Endothelial cell of umbilical vein (primary cell): ENCODE measurements at regions not wholly inside any gene's neighbourhood (a gene's known extent, or its start where the extent isn't known, plus 50 kb on each side); places are given as distances from the start of the nearest gene placed in this dataset.

Experiments used
- BruUV-seq: library from RNA; stranded (reverse); fragments of 400-500 nt; replicated peaks from 2 replicates; lab custom pipeline; 2021; lab: Mats Ljungman, UMichigan
- CTCF ChIA-PET: fragments of 300-600, 350-600 bp; sonication (Branson Sonifier 250); formaldehyde crosslinking; loops from one replicate; lab custom pipeline; 2021; ENCODE audit warnings: antibody characterized with exemption, inconsistent platforms; lab: Charles Lee
- POLR2A ChIA-PET: fragments of 300-600, 350-600 bp; sonication (Branson Sonifier 250); formaldehyde crosslinking; loops from one replicate; lab custom pipeline; 2021; ENCODE audit warnings: antibody characterized with exemption, inconsistent platforms; lab: Charles Lee
- DNase-seq: peaks from one replicate; pipeline ENCODE4 v3.0.0-alpha.2; 2011; ENCODE audit warnings: low read depth, low spot score
- FAIRE-seq: peaks from 2 replicates; lab custom pipeline; 2011; peaks lifted over from hg19 to GRCh38; lab: Jason Lieb, UNC
- H2AFZ ChIP-seq: 2 replicates; pipeline ENCODE4 v1.6.0; 2012; ENCODE audit warnings: low read depth, low read length, control low read depth, inconsistent platforms
- H3K27ac ChIP-seq: 2 replicates; pipeline ENCODE4 v1.5.1; 2011; ENCODE audit warnings: low read depth, mild to moderate bottlenecking, control low read depth, low read length, moderate library complexity; ENCODE audit not compliant: insufficient read depth
- H3K27me3 ChIP-seq, 2 experiments: 2 replicates each; pipeline versions ENCODE4 v1.6.0 to v1.6.1; 2011; ENCODE audit warnings: low read length in 2 of 2, mixed read lengths in 1 of 2; ENCODE audit not compliant: control insufficient read depth in 2 of 2, insufficient read depth in 2 of 2
- H3K36me3 ChIP-seq, 2 experiments: 2 replicates in 1 of 2; 3 replicates in 1 of 2; pipeline ENCODE4 v1.5.1; 2011; ENCODE audit warnings: low read length in 2 of 2, mild to moderate bottlenecking in 1 of 2, moderate library complexity in 1 of 2; ENCODE audit not compliant: control insufficient read depth in 2 of 2, insufficient read depth in 2 of 2; ENCODE audit errors: extremely low read depth in 1 of 2
- H3K4me1 ChIP-seq: 3 replicates; pipeline ENCODE4 v1.5.1; 2011; ENCODE audit warnings: mild to moderate bottlenecking, low read length; ENCODE audit not compliant: control insufficient read depth, insufficient read depth; ENCODE audit errors: extremely low read depth
- H3K4me2 ChIP-seq: 2 replicates; pipeline ENCODE4 v1.6.1; 2011; ENCODE audit warnings: low read length, control low read depth, mixed read lengths; ENCODE audit not compliant: insufficient read depth
- H3K4me3 ChIP-seq, 3 experiments: fragments of 200-600 bp in 1 of 3; sonication (generic), shearing (Covaris generic) in 1 of 3; replicated peaks in 1 of 3; 2 replicates each; pipeline ENCODE4 v1.5.1; 2011 to 2016; ENCODE audit warnings: control low read depth in 3 of 3, low read length in 3 of 3, mild to moderate bottlenecking in 2 of 3, inconsistent platforms in 1 of 3, low read depth in 1 of 3, moderate library complexity in 1 of 3; ENCODE audit not compliant: insufficient read depth in 1 of 3
- H3K79me2 ChIP-seq: 2 replicates; pipeline ENCODE4 v1.6.0; 2012; ENCODE audit warnings: low read length, inconsistent platforms; ENCODE audit not compliant: control insufficient read depth, insufficient read depth
- H3K9ac ChIP-seq: replicated peaks from 2 replicates; pipeline ENCODE3; 2011; ENCODE audit warnings: low read length, control low read depth; ENCODE audit not compliant: insufficient read depth; ENCODE audit errors: extremely low read depth
- H3K9me1 ChIP-seq: replicated peaks from 3 replicates; pipeline ENCODE4 v1.6.0; 2011; ENCODE audit warnings: mild to moderate bottlenecking, low read length; ENCODE audit not compliant: control insufficient read depth, insufficient read depth; ENCODE audit errors: extremely low read depth
- H3K9me3 ChIP-seq: replicated peaks from 2 replicates; pipeline ENCODE4 v1.5.1; 2012; ENCODE audit warnings: low read length, inconsistent platforms; ENCODE audit not compliant: control insufficient read depth, insufficient read depth
- H4K20me1 ChIP-seq: replicated peaks from 2 replicates; pipeline ENCODE3; 2011; ENCODE audit warnings: mild to moderate bottlenecking, low read length; ENCODE audit not compliant: control insufficient read depth, insufficient read depth; ENCODE audit errors: extremely low read depth
- CTCF ChIP-seq, 2 donors: IDR thresholded peaks; 1 replicate in 1 of 2; 2 replicates in 1 of 2; pipeline ENCODE4 v1.5.1; 2011; ENCODE audit warnings: low read length in 2 of 2, mild to moderate bottlenecking in 2 of 2, moderate library complexity in 2 of 2, control low read depth in 1 of 2, inconsistent platforms in 1 of 2, low read depth in 1 of 2; ENCODE audit not compliant: insufficient read depth in 1 of 2; ENCODE audit errors: extremely low read depth in 1 of 2
- EZH2 ChIP-seq: IDR thresholded peaks from 2 replicates; pipeline ENCODE4 v1.6.1; 2012; ENCODE audit warnings: borderline replicate concordance, low read depth, mild to moderate bottlenecking, moderate library complexity, low read length, inconsistent platforms; ENCODE audit not compliant: severe bottlenecking
- FOS ChIP-seq: IDR thresholded peaks from 2 replicates; pipeline ENCODE4 v1.6.1; 2011; ENCODE audit warnings: mild to moderate bottlenecking, low read length, moderate library complexity, borderline replicate concordance; ENCODE audit not compliant: insufficient read depth
- GATA2 ChIP-seq: IDR thresholded peaks from 2 replicates; pipeline ENCODE4 v1.7.0; 2011; ENCODE audit warnings: low read depth, mild to moderate bottlenecking, moderate library complexity, mixed read lengths, low read length; ENCODE audit not compliant: insufficient read length, insufficient read depth
- JUN ChIP-seq: IDR thresholded peaks from 2 replicates; pipeline ENCODE4 v1.6.1; 2011; ENCODE audit warnings: borderline replicate concordance, low read depth; ENCODE audit not compliant: insufficient read length, insufficient read depth
- MAX ChIP-seq: IDR thresholded peaks from 2 replicates; pipeline ENCODE4 v1.6.1; 2011; ENCODE audit not compliant: insufficient read depth, insufficient read length
- MYC ChIP-seq: IDR thresholded peaks from one replicate; pipeline ENCODE4 v1.6.1; 2011; ENCODE audit warnings: mild to moderate bottlenecking, low read depth, low read length
- POLR2A ChIP-seq: IDR thresholded peaks from 2 replicates; pipeline ENCODE4 v1.6.1; 2012; ENCODE audit warnings: low read depth, mild to moderate bottlenecking, control low read depth, low read length
- POLR2AphosphoS5 ChIP-seq: IDR thresholded peaks from 2 replicates; pipeline ENCODE4 v1.6.1; 2012; ENCODE audit warnings: low read depth, mild to moderate bottlenecking, control low read depth, low read length, moderate library complexity; ENCODE audit not compliant: insufficient read depth
- dilution Hi-C: fragments of 300-500 bp; cut with MboI; formaldehyde crosslinking; loops from one replicate; pipeline ENCODE4 v1.15.0; 2019; ENCODE audit warnings: low sequenced_read_pairs; ENCODE audit not compliant: extremely low pct_ligation_motif_present
- intact Hi-C: fragments of 100-400 bp; cut with micrococcal nuclease; formaldehyde crosslinking; loops from one replicate; pipeline ENCODE4 v1.10.0; 2022

DNA sequence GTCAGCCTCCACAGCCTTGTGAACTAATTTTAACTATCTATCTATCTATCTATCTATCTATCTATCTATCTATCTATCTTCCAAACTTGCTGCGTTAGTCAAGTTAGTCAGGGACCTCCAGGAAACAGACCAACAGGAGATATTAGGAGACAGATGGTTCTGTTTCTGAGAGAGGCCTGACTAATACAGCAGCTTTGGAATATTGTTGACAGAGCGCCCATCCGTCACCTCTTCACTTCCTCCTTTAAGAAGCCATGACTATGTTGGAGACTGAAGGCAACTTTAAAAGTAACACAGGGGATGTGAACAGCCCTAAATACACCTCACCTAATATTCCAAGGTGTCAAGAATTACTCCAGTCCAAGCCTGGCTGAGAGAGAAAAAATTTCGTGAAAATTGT, 280.9 kb upstream of the IGFBP3 start:
- no peak for TF ChIP-seq GATA2
- TF ChIP-seq CTCF (IDR thresholded peaks at IDR 0.05; ENCODE audit: extremely low read depth in 1 of 2, insufficient read depth in 1 of 2, low read depth in 1 of 2, low read length in 2 of 2), result no peak
- TF ChIP-seq EZH2, result no peak
- TF ChIP-seq POLR2A, result no peak
- TF ChIP-seq FOS, result no peak
- no peak for TF ChIP-seq JUN
- no peak for TF ChIP-seq MAX
- no peak for TF ChIP-seq POLR2AphosphoS5
- no peak for TF ChIP-seq MYC
- Histone ChIP-seq H3K4me3 (no peak overlapping the region), H2AFZ (no peak overlapping the region), H3K36me3 (no peaks in the 10 kb centered on the region), H3K27me3 (no peaks in the 10 kb centered on the region), H3K9ac (no peak overlapping the region), H4K20me1 (no peaks in the 10 kb centered on the region), H3K9me3 (no peaks in the 10 kb centered on the region), H3K27ac (no peak overlapping the region), H3K9me1 (no peaks in the 10 kb centered on the region), H3K4me1 (no peaks in the 10 kb centered on the region), H3K4me2 (no peak overlapping the region), H3K79me2 (no peaks in the 10 kb centered on the region)
- CTCF ChIA-PET, result interaction anchor here (0.6 kb wide), 1 partner anchor 281 kb away, joined by 3 read pairs; the partner anchor contains the start of gene IGFBP3
- intact Hi-C loops, result no loop called here
- dilution Hi-C loops, result no loop called here
- BruUV-seq, result no TSS peak
- FAIRE-seq, result no peak
- POLR2A ChIA-PET, result no interaction called here
- no peak for DNase-seq
